Femur (tissue), 1 donor: ENCODE measurements at regions not wholly inside any gene's neighbourhood (a gene's known extent, or its start where the extent isn't known, plus 50 kb on each side); places are given as distances from the start of the nearest gene placed in this dataset.
"Not testable (repeated sequence)": the region's sequence is repeated elsewhere in the genome, so short reads cannot be mapped to it uniquely, and the experiment has no call there.

Source experiments
- DNase-seq: peaks from one replicate; pipeline ENCODE4 v3.0.0-alpha.2; 2017

DNA sequence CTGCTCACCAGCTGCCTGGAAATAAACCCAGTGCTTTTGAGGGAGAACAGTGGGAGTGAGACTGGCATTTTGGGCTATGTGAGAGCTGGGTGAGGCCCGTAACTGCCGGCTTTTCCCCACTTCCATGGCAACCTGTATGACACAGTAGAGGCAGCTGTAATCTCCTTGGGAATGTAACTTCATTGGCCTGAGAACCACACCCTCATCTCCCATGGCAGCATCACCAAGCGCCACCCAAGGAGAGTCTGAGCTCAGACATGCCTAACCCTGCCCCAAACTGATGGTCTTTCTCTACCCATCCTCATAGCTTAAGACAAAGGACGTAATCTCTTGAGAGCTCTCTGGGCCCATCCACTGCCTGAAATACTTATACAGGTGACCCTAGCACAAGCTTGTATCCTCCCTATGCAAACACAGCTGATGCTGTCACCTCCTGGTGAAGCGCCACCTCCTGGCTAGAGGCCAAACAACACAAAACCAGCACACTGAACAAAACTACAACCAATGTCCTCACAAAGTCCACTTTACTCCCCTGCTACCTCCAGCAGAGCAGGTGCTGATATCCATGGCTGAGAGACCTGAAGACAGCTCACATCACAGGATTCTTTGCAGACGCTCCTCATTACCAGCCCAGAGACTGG, 763.4 kb upstream of the NRXN1 start:
- no peak for DNase-seq

DNA sequence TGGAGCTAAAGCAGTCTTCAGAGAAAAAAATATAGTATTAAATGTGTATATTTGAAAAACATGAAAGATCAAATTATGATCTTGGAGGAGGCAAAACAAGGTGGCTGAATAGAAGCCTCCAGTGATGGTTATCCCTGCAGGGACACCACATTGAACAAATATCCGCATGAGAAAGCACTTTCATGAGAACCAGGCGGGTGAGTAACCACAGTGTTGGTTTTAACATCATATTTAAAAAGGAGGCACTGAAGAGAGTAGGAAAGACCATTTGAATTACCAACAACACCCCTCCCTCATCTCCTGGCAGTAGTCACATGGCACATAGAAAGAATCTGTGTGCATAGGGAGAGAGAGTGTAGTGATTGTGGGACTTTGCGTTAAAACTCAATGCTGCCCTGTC, 759.6 kb upstream of the NRXN1 start:
- DNase-seq: no peak

DNA sequence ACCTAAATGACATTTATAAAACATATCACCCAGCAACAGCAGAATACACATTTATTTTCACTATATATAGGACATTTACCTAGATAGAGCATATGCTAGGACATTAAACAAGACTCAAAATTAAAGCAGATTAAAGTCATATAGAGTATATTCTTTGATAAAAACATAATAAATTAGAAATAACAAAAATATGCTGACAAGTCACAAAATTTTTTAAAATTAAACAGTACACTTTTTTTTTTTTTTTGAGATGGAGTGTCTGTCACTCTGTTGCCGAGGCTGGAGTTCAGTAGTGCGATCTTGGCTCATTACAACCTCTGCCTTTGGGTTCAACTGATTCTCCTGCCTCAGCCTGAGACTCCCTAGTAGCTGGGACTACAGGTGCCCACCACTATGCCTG, 758.9 kb upstream of the NRXN1 start:
- DNase-seq: no peak

DNA sequence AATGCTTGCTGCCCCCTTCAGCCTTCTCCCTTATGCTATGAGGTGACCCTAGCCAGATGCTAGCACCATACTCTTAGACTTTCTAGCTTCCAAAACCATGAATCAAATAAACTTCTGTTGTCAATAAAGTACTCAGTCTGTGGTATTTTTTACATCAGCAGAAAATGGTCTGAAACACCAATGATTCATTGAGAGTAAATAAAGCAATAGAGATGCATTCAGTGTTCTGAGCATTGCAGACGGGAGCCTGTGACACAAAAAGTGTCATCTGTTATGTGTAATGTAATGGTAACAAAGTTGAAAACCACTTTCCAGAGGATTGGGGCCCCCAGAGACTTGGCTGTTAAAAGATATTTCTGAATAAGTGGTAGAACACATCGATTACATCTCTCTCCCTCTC, 758.0 kb upstream of the NRXN1 start:
- DNase-seq: no peak

DNA sequence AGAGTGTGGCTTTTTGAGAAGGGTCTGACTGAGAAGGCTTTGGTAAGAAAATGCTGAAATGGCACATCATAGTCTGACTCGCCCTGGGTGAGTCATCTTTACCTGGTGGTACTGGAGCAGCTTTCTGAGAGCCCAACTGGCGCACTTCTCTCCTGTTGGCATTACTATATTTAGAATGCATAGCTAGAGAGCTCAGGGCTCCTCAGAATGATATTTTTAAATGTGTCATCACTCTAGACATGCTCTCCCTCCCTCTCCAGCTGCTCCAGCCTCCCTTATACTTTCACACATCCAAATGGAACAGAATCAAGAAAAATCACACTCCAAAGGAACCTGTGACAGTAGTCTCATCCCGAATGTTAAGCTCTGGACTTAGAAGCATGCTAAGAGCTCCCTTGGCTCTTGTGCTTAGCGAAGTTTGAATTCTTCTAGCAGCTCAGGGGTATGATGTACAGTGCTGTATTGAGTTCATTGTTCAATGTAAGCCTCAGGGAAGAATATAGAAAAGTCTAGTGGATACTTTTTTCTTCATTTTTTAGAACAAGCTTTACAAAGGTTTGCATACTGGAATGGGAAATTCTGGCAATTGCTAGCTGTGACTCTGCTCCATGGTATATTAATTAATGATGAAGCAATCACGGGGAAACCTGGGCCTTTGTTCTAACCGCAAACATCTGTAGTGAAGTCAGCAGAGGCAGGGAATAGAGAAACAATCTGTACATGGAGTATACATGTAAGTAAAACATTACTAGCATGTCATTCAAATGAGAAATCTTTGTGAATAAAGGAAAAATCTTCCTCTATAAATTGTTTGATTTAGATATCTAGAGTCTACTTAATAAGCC, 751.2 kb upstream of the NRXN1 start:
- DNase-seq: peak; percentile 38

DNA sequence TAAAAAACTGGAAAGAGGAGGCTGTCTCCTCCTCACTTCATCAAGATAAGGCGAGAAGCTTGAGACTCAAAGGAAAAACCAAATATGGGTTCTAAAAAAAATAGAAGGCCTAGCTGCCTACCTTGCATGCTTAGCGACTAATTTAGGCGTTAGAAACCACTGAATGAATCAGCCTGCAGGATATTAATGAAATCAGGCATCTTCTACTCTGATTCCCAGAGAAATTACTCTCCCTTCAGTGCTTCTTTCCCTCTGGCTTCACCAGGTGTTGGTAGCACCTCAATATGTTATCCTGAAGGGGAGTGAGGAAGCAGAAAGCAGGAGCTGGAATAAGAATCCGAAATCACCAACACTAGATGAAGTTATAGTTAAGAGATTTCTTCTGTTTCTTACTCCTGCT, 749.8 kb upstream of the NRXN1 start:
- DNase-seq: no peak

DNA sequence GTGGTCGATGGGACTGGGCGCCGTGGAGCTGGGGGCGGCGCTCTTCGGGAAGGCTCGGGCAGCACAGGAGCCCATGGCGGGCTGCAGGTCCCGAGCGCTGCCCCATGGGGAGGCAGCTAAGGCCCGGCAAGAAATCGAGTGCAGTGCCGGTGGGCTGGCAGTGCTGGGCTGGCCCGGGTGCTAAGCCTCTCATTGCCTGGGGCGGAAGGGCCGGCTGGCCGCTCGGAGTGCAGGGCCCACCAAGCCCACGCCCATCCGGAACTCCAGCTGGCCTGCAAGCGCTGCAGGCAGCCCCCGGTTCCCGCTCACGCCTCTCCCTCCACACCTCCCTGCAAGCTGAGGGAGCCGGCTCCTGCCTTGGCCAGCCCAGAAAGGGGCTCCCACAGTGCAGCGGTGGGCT, 748.4 kb upstream of the NRXN1 start:
- DNase-seq: no peak

DNA sequence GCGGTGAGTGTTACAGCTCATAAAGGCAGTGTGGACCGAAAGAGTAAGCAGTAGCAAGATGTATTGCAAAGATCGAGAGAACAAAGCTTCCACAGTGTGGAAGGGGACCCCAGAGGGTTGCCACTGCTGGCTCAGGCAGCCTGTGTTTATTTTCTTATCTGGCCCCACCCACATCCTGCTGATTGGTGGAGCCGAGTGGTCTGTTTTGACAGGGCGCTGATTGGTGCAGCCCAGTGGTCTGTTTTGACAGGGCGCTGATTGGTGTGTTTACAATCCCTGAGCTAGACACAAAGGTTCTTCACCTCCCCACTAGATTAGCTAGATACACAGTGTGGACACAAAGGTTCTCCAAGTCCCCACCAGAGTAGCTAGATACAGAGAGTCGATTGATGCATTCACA, 747.8 kb upstream of the NRXN1 start:
- DNase-seq: not testable (repeated sequence)

DNA sequence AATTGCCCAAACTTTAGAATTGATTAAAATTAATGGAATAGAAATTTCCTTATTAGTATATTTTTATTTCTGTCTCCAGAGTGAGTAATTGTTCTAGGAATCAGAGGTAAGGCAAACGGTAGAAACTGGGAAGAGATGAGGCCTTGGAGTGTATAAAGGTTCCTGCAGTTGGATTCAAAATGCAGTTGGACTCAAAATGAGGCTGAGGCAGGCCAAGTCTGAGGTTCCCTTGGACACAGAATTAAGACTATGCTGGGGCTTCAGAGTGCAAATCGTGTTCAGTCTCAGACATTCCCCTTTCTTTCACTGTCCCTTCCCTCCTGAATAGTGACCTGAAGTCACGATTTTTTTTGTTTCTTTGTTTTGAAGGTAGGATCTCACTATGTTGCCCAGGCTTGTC, 746.9 kb upstream of the NRXN1 start:
- DNase-seq: peak; percentile 32

DNA sequence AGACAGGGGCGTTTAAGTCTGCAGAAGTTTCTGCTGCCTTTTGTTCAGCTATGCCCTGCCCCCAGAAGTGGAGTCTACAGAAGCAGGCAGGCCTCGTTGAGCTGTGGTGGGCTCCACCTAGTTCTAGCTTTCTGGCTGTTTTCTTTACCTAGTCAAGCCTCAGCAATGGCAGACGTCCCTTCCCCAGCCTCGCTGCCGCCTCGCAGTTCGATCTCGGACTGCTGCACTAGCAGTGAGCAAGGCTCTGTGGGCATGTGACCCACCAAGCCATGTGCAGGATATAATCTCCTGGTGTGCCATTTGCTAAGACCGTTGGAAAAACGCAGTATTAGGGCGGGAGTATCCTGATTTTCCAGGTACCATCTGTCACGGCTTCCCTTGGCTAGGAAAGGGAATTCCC, 742.7 kb upstream of the NRXN1 start:
- not testable (repeated sequence) for DNase-seq

DNA sequence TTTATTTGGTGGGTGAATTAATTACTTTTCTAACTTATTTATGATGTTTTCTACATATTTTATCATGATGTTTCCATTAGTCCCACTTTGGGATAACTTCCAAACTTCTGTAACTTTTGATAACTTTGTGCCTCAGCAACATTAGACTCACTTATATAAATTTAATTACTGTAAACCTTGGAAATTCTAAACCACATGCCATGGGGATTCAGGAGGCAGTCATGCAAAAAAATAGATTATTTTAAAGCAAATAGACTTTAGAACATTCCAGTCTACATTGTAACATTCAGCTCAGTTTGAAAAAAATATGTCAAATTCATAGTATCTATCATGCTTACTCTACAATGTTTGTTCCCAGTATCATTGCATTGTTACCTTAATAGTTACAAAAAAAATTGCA, 728.5 kb upstream of the NRXN1 start:
- DNase-seq: no peak

DNA sequence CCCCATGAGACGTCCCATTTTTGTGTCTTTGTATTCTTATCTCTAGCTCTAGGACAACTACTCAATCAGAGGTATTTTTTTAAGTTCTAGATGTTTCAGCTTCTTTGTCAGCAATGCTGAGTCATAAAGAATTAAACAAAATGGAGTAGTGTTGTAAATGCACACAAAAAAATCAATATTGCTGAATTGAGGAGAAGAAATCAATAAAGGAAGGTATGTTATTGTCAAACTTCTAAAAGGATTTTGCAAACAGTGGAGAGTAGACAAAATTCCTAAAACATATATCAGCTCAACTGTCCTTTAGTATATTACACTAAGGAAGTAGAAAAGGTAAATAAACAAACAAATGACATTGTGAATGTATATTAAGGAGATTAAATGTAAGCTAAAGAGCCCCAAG, 726.1 kb upstream of the NRXN1 start:
- no peak for DNase-seq

DNA sequence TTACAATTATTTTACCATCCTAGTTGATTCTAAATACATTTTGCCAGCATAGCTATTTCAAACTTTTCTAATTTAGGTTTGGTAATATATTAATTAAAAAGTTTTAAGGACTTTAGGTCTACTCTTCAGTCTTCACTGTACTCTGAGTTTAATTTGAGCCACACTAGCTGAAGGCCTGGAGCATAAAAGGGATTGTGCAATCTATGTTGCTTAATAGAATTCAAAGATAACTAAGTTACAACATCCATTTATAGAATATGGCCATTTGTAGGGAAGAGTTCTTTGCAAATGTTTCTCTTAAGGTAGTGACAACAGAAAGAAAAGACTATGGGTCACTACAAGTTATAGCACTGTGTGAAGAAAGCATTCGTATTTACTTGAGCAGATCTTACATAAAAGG, 702.2 kb upstream of the NRXN1 start:
- no peak for DNase-seq

DNA sequence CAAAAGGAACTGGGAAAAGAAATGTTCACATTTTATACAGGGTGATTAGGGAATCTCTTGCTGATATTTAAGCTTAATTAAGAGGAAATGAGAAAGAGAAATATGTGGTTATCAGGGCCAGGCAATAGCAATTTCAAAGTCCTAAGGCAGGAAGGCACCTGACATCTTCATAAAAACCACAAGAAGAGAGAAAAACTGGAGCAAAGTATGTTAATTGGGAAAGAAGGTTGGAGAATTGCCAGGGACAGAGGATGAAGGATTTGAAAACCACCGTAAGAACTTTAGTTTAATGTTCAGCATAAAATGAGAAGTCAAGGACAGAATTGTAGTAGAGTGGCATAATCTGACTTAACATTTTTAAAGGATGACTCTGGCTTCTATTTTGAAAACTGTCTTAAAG, 691.8 kb upstream of the NRXN1 start:
- DNase-seq: no peak

DNA sequence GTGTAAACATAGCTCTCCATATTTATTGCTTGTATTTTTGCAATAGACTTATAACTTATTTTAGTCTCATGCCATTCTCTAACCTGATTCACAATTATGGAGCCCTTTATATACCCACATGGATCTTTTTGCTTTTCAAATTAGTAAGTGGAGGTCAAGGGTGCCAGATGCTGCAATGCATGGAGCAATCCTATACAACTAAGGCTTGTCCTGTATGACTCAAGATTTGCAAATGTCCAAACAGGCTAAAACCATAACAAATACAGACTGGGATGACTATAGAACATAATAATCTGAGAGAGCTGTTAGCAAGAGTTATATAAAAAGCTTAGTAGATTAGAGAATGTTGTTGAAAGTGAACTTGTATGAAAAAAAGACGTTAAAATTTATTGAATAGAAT, 690.4 kb upstream of the NRXN1 start:
- DNase-seq: no peak

DNA sequence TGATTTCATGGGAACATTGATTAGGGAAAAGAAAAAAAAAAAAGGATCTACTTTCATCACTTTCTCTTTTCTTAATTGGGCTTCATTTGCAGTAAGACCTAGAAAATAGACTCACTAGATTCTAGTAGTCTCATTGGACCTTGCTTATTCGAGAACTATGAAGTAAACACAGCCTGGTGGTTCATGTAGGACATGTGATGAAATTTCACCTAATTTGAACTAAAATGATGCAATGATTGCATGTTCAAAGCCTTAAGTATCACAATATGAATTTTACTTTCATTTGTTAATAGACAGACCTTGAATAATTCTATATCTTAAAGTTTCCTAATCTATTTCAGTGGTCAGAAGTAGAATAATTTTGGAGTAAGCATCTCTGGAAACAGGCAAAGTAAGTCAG, 688.9 kb upstream of the NRXN1 start:
- DNase-seq: no peak

DNA sequence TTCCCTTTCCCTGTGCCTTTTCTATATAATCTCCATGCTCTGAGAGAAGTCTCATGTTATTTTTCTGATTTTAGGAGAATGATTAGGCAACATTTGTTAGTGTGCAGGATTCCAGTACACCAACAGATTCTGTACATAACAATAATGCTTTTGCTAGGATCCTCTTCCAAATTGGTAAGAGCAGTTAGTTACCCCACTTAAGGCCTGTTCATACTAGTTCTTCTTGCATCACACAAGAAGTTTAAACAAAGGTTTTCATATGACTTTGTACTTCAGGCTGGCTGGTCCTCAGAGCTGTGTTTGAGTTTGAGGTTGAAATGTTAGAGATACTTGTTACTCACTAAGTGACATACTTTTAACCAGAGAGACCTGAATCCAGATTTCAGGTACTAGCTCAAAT, 686.9 kb upstream of the NRXN1 start:
- DNase-seq: no peak

DNA sequence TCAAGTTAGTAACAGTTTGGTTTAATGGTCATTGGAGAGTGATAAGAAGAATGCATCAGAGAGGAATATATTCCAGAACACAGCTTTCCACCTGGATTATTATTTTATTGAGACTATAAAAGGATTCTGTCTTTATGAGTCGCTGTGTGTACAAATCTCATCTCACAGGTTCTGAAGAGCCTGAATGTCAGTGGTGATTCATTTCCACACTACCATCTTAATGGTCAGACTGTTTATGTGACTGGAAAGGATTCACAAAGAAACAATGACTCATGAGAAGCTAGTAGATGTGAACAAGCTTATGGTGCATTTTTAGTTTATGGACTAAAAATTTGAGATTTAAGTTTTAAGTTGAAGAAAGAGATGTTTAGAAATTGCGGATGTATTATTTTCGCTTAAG, 685.4 kb upstream of the NRXN1 start:
- no peak for DNase-seq

DNA sequence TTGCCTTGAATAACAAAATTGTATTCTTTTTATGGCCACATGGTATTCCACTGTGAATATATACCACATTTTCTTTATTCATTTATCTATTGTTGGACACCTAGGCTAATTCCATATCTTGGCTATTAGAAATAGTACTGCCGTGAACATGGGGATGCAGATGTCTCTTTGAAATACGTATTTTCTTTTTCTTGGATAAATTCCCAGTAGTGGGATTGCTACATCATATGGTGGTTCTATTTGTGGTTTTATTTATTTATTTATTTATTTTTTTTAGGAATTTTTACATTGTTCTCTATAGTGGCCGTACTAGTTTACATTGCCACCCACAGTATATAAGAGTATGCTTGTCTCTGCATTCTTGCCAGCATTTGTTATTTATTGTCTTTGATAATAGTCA, 679.8 kb upstream of the NRXN1 start:
- no peak for DNase-seq

DNA sequence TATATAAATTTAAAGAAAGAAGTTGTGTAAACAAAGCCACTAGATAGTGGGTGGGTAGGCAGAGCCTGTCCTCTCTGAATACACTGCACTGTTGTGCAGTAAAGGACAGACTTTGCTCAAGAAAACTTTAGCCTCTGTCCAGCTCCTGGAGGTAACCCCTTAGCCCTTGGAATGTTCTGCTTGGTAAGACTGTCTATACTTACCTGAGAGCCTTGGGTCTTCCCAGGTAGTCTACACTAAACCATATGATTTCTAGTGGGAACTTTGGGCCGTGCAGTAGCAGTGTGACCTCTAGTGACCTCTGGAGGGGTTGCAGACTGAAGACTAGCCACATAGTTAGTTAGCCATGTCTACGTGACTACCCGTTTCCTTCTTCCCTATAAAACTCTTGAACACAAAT, 678.3 kb upstream of the NRXN1 start:
- DNase-seq: no peak

DNA sequence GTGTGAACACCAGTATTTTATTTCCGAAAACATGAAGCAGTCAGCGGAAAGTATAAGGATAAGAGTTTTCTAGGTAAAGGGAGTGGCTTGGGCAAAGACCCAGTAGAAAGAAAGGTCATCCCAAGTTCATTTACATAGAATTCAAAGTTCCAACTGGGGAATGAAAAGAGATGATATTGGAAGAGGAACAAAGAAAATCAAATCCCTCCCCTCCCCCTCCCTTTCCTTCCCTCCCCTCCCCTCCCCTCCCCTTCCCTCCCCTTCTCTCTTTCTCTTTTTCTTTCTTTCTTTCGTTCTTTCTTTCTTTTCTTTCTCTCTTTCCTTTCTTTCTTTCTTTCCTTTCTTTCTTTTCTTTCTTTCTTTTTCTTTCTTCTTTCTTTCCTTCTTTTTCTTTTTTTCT, 675.7 kb upstream of the NRXN1 start:
- DNase-seq: no peak

DNA sequence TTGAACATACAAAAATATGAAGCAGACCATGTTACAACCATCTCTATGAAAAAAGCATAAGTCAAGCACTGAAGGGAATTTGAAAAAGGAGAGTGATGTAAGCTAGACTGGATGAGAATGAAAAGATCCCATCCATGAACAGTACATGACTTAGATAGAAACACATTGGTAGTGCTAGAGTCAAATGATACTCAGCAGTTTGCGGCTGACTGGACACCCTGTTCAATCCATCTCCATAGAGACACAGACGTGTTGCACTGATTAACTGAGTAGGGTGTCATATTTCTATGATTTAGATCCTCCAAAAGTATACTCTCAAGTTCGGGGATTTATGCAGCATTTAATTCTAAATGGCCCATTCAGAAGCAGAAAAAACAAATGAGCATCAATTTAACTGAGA, 674.3 kb upstream of the NRXN1 start:
- no peak for DNase-seq

DNA sequence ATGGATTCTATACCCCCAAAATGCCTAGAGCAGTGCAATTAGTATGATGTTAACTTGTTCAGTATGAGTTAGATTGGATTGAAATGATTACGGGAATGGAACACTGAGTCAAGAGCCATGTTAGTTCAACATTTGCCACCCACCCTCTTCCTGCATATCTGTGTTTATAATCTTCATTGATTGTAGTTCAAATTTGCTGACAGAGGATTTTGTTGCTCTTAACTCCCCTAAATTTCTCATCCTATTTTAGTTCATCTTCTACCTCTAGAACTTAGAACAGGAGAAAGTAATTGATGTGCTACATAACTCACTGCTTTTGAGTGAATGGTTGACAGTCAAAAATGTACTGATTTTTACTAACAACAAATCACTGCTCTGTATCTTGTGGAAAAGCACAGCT, 673.5 kb upstream of the NRXN1 start:
- no peak for DNase-seq

DNA sequence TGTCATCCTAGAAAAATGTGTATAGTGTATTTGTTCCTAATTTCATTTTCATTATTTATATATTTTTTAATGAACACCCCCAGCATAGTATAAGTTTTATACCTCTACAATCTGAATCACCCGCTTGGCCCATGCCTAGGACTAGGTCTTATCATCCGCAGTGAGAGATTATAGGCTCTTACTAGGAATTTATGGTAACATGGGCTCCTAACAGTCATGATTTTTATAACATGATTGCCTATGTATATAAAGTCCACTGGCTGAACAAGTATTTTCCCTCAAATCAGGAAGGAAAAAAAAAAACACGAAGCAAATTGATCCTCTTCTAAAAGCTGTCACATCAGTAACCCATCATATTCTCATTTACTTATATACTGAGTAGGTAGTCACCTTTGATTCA, 666.1 kb upstream of the NRXN1 start:
- no peak for DNase-seq

DNA sequence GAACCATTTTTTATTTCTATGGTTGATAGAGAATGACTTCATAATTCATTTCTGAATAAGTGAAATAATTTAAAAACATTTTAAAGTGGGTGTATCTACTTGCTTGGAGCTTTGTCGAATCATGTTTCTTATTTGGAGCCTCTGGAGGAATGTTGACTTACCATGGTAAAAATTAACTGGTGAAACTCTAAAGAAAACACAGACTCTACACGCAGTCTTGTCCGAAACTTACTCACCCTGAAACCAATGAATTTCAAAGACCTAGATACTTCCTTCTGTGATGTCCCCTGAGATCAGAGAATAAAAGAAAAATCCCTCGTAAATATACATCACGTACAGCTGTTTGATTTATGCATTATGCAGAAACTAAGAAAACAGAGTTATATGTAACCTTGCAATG, 665.2 kb upstream of the NRXN1 start:
- DNase-seq: no peak
